HG03159 (cell line): ENCODE measurements at regions not wholly inside any gene's neighbourhood (a gene's known extent, or its start where the extent isn't known, plus 50 kb on each side); places are given as distances from the start of the nearest gene placed in this dataset.
"Not testable (repeated sequence)": the region's sequence is repeated elsewhere in the genome, so short reads cannot be mapped to it uniquely, and the experiment has no call there.

Experiments
- ATAC-seq: cut with Tn5 transposase; IDR thresholded peaks from one replicate; pipeline ENCODE4 v1.9.1; 2021; ENCODE audit warnings: mild to moderate bottlenecking, moderate library complexity; ENCODE audit not compliant: unreplicated experiment

GRCh38 chr3:26114851-26115250 is 325.0 kb downstream of the OXSM start:
- no peak for ATAC-seq

GRCh38 chr3:26118165-26118564 is 328.3 kb downstream of the OXSM start:
- peak; percentile 86 for ATAC-seq

GRCh38 chr3:26132942-26133341 is 343.1 kb downstream of the OXSM start:
- no peak for ATAC-seq

GRCh38 chr3:26141296-26141695 is 351.4 kb downstream of the OXSM start:
- ATAC-seq, result no peak

- no peak for ATAC-seq
These were observed 355.9 kb downstream of the OXSM start for GRCh38 chr3:26145769-26146168.

GRCh38 chr3:26157428-26157827 is 367.5 kb downstream of the OXSM start:
- ATAC-seq, result not testable (repeated sequence)

- no peak for ATAC-seq
These were observed 381.1 kb downstream of the OXSM start for GRCh38 chr3:26171006-26171405.

GRCh38 chr3:26191556-26191955 is 401.7 kb downstream of the OXSM start:
- ATAC-seq, result no peak

GRCh38 chr3:26193558-26193957 is 403.7 kb downstream of the OXSM start:
- ATAC-seq, result no peak

- ATAC-seq, result no peak
These were observed 406.9 kb downstream of the OXSM start for GRCh38 chr3:26196781-26197180.

- ATAC-seq, result no peak
These were observed 408.7 kb downstream of the OXSM start for GRCh38 chr3:26198609-26199008.

- ATAC-seq, result no peak
These were observed 412.3 kb downstream of the OXSM start for GRCh38 chr3:26202169-26202568.

- ATAC-seq, result no peak
These were observed 415.6 kb downstream of the OXSM start for GRCh38 chr3:26205475-26205874.

- ATAC-seq, result no peak
These were observed 414.4 kb upstream of the LRRC3B start for GRCh38 chr3:26208201-26208600.

GRCh38 chr3:26229801-26230200 is 392.8 kb upstream of the LRRC3B start:
- no peak for ATAC-seq

- no peak for ATAC-seq
These were observed 389.2 kb upstream of the LRRC3B start for GRCh38 chr3:26233374-26233773.

- ATAC-seq, result no peak
These were observed 386.0 kb upstream of the LRRC3B start for GRCh38 chr3:26236531-26236930.

GRCh38 chr3:26237036-26237682 is 385.4 kb upstream of the LRRC3B start:
- ATAC-seq, result no peak

- ATAC-seq, result not testable (repeated sequence)
These were observed 378.0 kb upstream of the LRRC3B start for GRCh38 chr3:26244586-26244985.

GRCh38 chr3:26245236-26245635 is 377.3 kb upstream of the LRRC3B start:
- no peak for ATAC-seq

GRCh38 chr3:26246901-26247300 is 375.7 kb upstream of the LRRC3B start:
- ATAC-seq, result no peak

GRCh38 chr3:26247712-26248111 is 374.9 kb upstream of the LRRC3B start:
- no peak for ATAC-seq

GRCh38 chr3:26252001-26252400 is 370.6 kb upstream of the LRRC3B start:
- no peak for ATAC-seq
